ENCODE measurements at regions not wholly inside any gene's neighbourhood (a gene's known extent, or its start where the extent isn't known, plus 50 kb on each side); places are given as distances from the start of the nearest gene placed in this dataset.

GRCh38 chr1:212529211-212529741 is 79.3 kb upstream of the ATF3 start:
- no peaks in the 10 kb centered on the region for H3K4me1 ChIP-seq (ENCODE audit: control insufficient read depth in 4 of 4, insufficient read depth in 4 of 4, low read length in 3 of 4)
- 73% methylated on average over 6 of the region's 6 CpGs for WGBS
- H3K4me3 ChIP-seq (ENCODE audit: low read depth in 1 of 3, low read length in 3 of 3): no peak overlapping the region
- no peaks in the 10 kb centered on the region for H3K36me3 ChIP-seq (ENCODE audit: control insufficient read depth in 4 of 4, insufficient read depth in 3 of 4, low read depth in 1 of 4, low read length in 3 of 4)
- no peak for TF ChIP-seq REST (IDR thresholded peaks at IDR 0.05)
- no peak for TF ChIP-seq CTCF (IDR thresholded peaks at IDR 0.05; ENCODE audit: low read depth, low read length, missing input control)
- no peak for TF ChIP-seq ATF3 (IDR thresholded peaks at IDR 0.05)
- no peak for TF ChIP-seq JUND (IDR thresholded peaks at IDR 0.05)
- H3K9me3 ChIP-seq (ENCODE audit: control insufficient read depth in 4 of 4, low read length in 3 of 4): no peaks in the 10 kb centered on the region
- no peak overlapping the region for H3K9ac ChIP-seq (ENCODE audit: low read depth in 1 of 2, low read length in 2 of 2)
- no peak for DNase-seq (ENCODE audit: low spot score)
- no peak overlapping the region for H3K27ac ChIP-seq (ENCODE audit: low read depth in 1 of 2, low read length in 2 of 2)
- no peaks in the 10 kb centered on the region for H3K27me3 ChIP-seq (ENCODE audit: control insufficient read depth in 4 of 4, insufficient read depth in 4 of 4, low read length in 3 of 4)

GRCh38 chr1:212531267-212531666 is 77.3 kb upstream of the ATF3 start:
- Histone ChIP-seq H3K9ac (ENCODE audit: low read depth in 1 of 2, low read length in 2 of 2) (no peak overlapping the region), H3K4me1 (ENCODE audit: control insufficient read depth in 4 of 4, insufficient read depth in 4 of 4, low read length in 3 of 4) (no peaks in the 10 kb centered on the region), H3K36me3 (ENCODE audit: control insufficient read depth in 4 of 4, insufficient read depth in 3 of 4, low read depth in 1 of 4, low read length in 3 of 4) (no peaks in the 10 kb centered on the region), H3K4me3 (ENCODE audit: low read depth in 1 of 3, low read length in 3 of 3) (no peak overlapping the region), H3K9me3 (ENCODE audit: control insufficient read depth in 4 of 4, low read length in 3 of 4) (peaks cover 0 to 2% (median 0%) of the 10 kb centered on the region in 4 donors), H3K27ac (ENCODE audit: low read depth in 1 of 2, low read length in 2 of 2) (no peak overlapping the region), H3K27me3 (ENCODE audit: control insufficient read depth in 4 of 4, insufficient read depth in 4 of 4, low read length in 3 of 4) (no peaks in the 10 kb centered on the region)
- DNase-seq (ENCODE audit: low spot score): no peak
- TF ChIP-seq REST (IDR thresholded peaks at IDR 0.05) (no peak), HNF4G (IDR thresholded peaks at IDR 0.05) (no peak), MAX (IDR thresholded peaks at IDR 0.05) (no peak), FOXA2 (IDR thresholded peaks at IDR 0.05) (no peak), NR2F2 (IDR thresholded peaks at IDR 0.05) (no peak), RXRA (IDR thresholded peaks at IDR 0.05) (no peak), EGR1 (IDR thresholded peaks at IDR 0.05; ENCODE audit: low read depth in 2 of 2) (no peak), FOXA1 (IDR thresholded peaks at IDR 0.05) (no peak), ZBTB33 (IDR thresholded peaks at IDR 0.05) (no peak), SP1 (IDR thresholded peaks at IDR 0.05) (no peak), GABPA (IDR thresholded peaks at IDR 0.05 in 1 of 2, conservative IDR thresholded peaks at IDR 0.05 in 1 of 2) (no peak), HNF4A (conservative IDR thresholded peaks at IDR 0.05) (no peak), ATF3 (IDR thresholded peaks at IDR 0.05) (no peak), JUND (IDR thresholded peaks at IDR 0.05) (no peak), RAD21 (IDR thresholded peaks at IDR 0.05) (no peak), TAF1 (conservative IDR thresholded peaks at IDR 0.05) (no peak), YY1 (IDR thresholded peaks at IDR 0.05) (no peak), CTCF (IDR thresholded peaks at IDR 0.05; ENCODE audit: low read depth, low read length, missing input control) (no peak)
- WGBS: 69% methylated on average over 3 of the region's 3 CpGs

Measured in liver (tissue), 8 donors.